Endothelial cell (in vitro differentiated cells): ENCODE measurements at regions not wholly inside any gene's neighbourhood (a gene's known extent, or its start where the extent isn't known, plus 50 kb on each side); places are given as distances from the start of the nearest gene placed in this dataset.

ENCODE experiments used
- DNase-seq: peaks from one replicate; pipeline ENCODE4 v3.0.0; 2021; ENCODE audit warnings: low spot score
- H3K27ac Mint-ChIP-seq: one replicate; pipeline ENCODE4 v1.8.0; 2021; ENCODE audit warnings: mixed read lengths, inconsistent platforms; ENCODE audit not compliant: unreplicated experiment
- H3K27me3 Mint-ChIP-seq: one replicate; pipeline ENCODE4 v1.8.0; 2021; ENCODE audit warnings: mild to moderate bottlenecking, moderate library complexity, mixed read lengths, inconsistent platforms; ENCODE audit not compliant: unreplicated experiment
- H3K36me3 Mint-ChIP-seq: one replicate; pipeline ENCODE4 v1.8.0; 2021; ENCODE audit warnings: mild to moderate bottlenecking, low read depth, mixed read lengths, inconsistent platforms; ENCODE audit not compliant: unreplicated experiment
- H3K4me1 Mint-ChIP-seq: one replicate; pipeline ENCODE4 v1.8.0; 2021; ENCODE audit warnings: mild to moderate bottlenecking, mixed read lengths, inconsistent platforms; ENCODE audit not compliant: unreplicated experiment
- H3K4me3 Mint-ChIP-seq: one replicate; pipeline ENCODE4 v1.8.0; 2021; ENCODE audit warnings: mild to moderate bottlenecking, mixed read lengths, inconsistent platforms; ENCODE audit not compliant: unreplicated experiment
- H3K9me3 Mint-ChIP-seq: one replicate; pipeline ENCODE4 v1.8.0; 2021; ENCODE audit warnings: mixed read lengths, inconsistent platforms; ENCODE audit not compliant: unreplicated experiment
- TF ChIP-seq, protein P1 (sequence below): fragments of 200-600 bp; sonication (generic); IDR thresholded peaks from one replicate; pipeline ENCODE4 v1.5.0; 2021; ENCODE audit warnings: antibody characterized with exemption; ENCODE audit not compliant: unreplicated experiment

- no peaks in the 10 kb centered on the region for H3K4me1 Mint-ChIP-seq
Observed at GRCh38 chr13:82827724-82828123, 1054.5 kb downstream of the SLITRK1 start.

GRCh38 chr13:82822935-82823334, 1059.3 kb downstream of the SLITRK1 start:
- Mint-ChIP-seq H3K27me3 (peaks cover 3% of the 10 kb centered on the region), H3K4me1 (no peaks in the 10 kb centered on the region), H3K4me3 (no peak overlapping the region), H3K36me3 (no peaks in the 10 kb centered on the region), H3K9me3 (no peaks in the 10 kb centered on the region), H3K27ac (no peak overlapping the region)
- no peak for DNase-seq
- TF ChIP-seq, protein P1, sequence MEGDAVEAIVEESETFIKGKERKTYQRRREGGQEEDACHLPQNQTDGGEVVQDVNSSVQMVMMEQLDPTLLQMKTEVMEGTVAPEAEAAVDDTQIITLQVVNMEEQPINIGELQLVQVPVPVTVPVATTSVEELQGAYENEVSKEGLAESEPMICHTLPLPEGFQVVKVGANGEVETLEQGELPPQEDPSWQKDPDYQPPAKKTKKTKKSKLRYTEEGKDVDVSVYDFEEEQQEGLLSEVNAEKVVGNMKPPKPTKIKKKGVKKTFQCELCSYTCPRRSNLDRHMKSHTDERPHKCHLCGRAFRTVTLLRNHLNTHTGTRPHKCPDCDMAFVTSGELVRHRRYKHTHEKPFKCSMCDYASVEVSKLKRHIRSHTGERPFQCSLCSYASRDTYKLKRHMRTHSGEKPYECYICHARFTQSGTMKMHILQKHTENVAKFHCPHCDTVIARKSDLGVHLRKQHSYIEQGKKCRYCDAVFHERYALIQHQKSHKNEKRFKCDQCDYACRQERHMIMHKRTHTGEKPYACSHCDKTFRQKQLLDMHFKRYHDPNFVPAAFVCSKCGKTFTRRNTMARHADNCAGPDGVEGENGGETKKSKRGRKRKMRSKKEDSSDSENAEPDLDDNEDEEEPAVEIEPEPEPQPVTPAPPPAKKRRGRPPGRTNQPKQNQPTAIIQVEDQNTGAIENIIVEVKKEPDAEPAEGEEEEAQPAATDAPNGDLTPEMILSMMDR = no peak

More at GRCh38 chr13:82827724-82828123, 1054.5 kb downstream of the SLITRK1 start:
- H3K27ac Mint-ChIP-seq = no peak overlapping the region
- TF ChIP-seq, protein P1 = no peak
- peaks cover 4% of the 10 kb centered on the region for H3K36me3 Mint-ChIP-seq
- DNase-seq = no peak
- H3K4me3 Mint-ChIP-seq = no peak overlapping the region
- H3K9me3 Mint-ChIP-seq = no peaks in the 10 kb centered on the region
- no peaks in the 10 kb centered on the region for H3K27me3 Mint-ChIP-seq

- Mint-ChIP-seq H3K4me3 (no peak overlapping the region), H3K9me3 (no peaks in the 10 kb centered on the region), H3K27ac (no peak overlapping the region), H3K36me3 (no peaks in the 10 kb centered on the region), H3K27me3 (peaks cover 3% of the 10 kb centered on the region), H3K4me1 (no peaks in the 10 kb centered on the region)
- TF ChIP-seq, protein P1 = no peak
- DNase-seq = no peak
Observed at GRCh38 chr13:82817133-82817532, 1065.1 kb downstream of the SLITRK1 start.

- no peaks in the 10 kb centered on the region for H3K4me1 Mint-ChIP-seq
- DNase-seq = no peak
- no peaks in the 10 kb centered on the region for H3K36me3 Mint-ChIP-seq
- no peak overlapping the region for H3K27ac Mint-ChIP-seq
- no peaks in the 10 kb centered on the region for H3K9me3 Mint-ChIP-seq
- no peak overlapping the region for H3K4me3 Mint-ChIP-seq
- TF ChIP-seq, protein P1 = no peak
- peaks cover 2% of the 10 kb centered on the region for H3K27me3 Mint-ChIP-seq
Observed at GRCh38 chr13:82815791-82816190, 1066.5 kb downstream of the SLITRK1 start.

DNA sequence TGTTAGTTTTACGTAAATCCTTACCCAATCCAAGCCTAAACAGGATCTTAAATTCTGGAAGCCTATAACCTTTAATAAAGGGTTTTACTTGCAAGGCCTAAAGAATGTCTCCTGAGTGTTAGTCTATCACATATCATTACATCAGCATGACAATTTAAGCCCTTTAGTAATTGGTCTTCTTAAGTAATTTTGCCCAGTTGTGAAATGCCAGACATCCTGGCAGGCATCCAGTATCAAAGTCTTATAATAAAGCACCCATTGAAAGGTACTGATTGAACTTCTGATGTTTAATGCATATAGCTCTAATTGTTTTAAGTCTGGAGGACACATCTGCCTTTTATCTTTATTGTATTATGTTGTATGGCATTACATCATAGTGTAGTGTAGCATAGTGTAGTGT, 1078.9 kb downstream of the SLITRK1 start:
- no peaks in the 10 kb centered on the region for H3K36me3 Mint-ChIP-seq
- H3K9me3 Mint-ChIP-seq = no peaks in the 10 kb centered on the region
- H3K27me3 Mint-ChIP-seq = no peaks in the 10 kb centered on the region
- no peaks in the 10 kb centered on the region for H3K4me1 Mint-ChIP-seq
- no peak overlapping the region for H3K4me3 Mint-ChIP-seq
- TF ChIP-seq, protein P1 = no peak
- DNase-seq = no peak
- H3K27ac Mint-ChIP-seq = no peak overlapping the region
